GM19240 (cell line): ENCODE measurements at regions not wholly inside any gene's neighbourhood (a gene's known extent, or its start where the extent isn't known, plus 50 kb on each side); places are given as distances from the start of the nearest gene placed in this dataset.

Experiments
- DNase-seq: peaks from one replicate; pipeline ENCODE4 v3.0.0; 2011; ENCODE audit warnings: low spot score; ENCODE audit not compliant: insufficient read length

DNA sequence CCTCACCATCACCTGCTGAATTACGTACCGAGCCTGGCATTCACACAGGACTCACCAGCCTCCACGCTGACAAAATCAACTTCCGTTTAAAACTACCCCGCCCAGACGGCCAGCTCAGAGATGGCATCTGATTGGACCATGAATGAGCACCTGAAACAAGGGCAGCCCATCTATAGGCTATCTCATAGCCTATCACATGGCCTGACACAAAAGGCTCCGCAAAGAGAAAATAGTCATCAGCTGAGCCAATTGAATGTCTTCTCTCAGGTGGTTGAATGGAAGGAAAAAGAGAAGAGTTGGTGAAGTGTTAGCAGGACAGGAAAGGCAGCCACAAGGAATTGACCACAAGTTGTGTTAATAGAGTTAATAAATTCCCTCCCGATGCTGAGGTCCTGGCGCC lies 50.6 kb upstream of the ZC3H12A start:
- no peak for DNase-seq

DNA sequence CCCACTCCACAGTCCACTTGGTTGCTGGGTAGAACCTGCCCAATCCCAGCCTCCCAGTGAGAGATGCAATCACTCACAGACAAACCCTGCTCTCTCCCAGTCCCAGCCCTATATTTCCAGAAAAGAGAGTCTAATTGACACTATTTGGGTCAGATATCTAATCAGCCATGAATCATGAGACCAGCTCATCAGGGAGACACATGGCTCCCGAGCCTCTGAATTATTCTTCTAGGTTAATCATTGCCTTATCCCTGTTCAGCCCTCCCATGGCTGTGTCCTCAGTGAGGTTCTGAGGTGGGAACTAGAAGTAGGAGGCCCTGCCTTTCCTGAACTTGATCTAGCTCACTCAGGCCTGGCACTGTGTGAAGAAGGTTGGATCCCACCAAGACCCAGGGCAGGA lies 49.9 kb upstream of the ZC3H12A start:
- no peak for DNase-seq
